Keratinocyte (primary cell): ENCODE measurements at regions not wholly inside any gene's neighbourhood (a gene's known extent, or its start where the extent isn't known, plus 50 kb on each side); places are given as distances from the start of the nearest gene placed in this dataset.

ENCODE experiments used
- DNase-seq: peaks from one replicate; pipeline ENCODE4 v3.0.0-alpha.2; 2011; ENCODE audit warnings: low read depth, missing footprints, low spot score
- FAIRE-seq: peaks from 2 replicates; lab custom pipeline; 2011; peaks lifted over from hg19 to GRCh38; lab: Jason Lieb, UNC
- H2AFZ ChIP-seq: 2 replicates; pipeline ENCODE4 v1.6.0; 2012; ENCODE audit warnings: low read length, control low read depth, inconsistent platforms; ENCODE audit not compliant: control insufficient read depth
- H3K27ac ChIP-seq: 2 replicates; pipeline ENCODE4 v1.5.1; 2011; ENCODE audit warnings: low read length; ENCODE audit not compliant: control insufficient read depth, insufficient read depth
- H3K27me3 ChIP-seq: 3 replicates; pipeline ENCODE4 v1.6.0; 2011; ENCODE audit warnings: low read length; ENCODE audit not compliant: control insufficient read depth, insufficient read depth; ENCODE audit errors: extremely low read depth
- H3K36me3 ChIP-seq, 2 experiments: 2 replicates in 1 of 2; 3 replicates in 1 of 2; pipeline ENCODE4 v1.5.1; 2011; ENCODE audit warnings: low read length in 2 of 2, mild to moderate bottlenecking in 1 of 2; ENCODE audit not compliant: control insufficient read depth in 2 of 2, insufficient read depth in 2 of 2; ENCODE audit errors: extremely low read depth in 1 of 2
- H3K4me1 ChIP-seq: 3 replicates; pipeline ENCODE4 v1.5.1; 2011; ENCODE audit warnings: low read length; ENCODE audit not compliant: control insufficient read depth, insufficient read depth; ENCODE audit errors: extremely low read depth
- H3K4me2 ChIP-seq: 3 replicates; pipeline ENCODE4 v1.6.0; 2011; ENCODE audit warnings: low read depth, low read length; ENCODE audit not compliant: control insufficient read depth, insufficient read depth; ENCODE audit errors: extremely low read depth
- H3K4me3 ChIP-seq, 3 experiments: fragments of 200-600 bp in 1 of 3; sonication (generic) in 1 of 3; 2 replicates in 2 of 3; 3 replicates in 1 of 3; pipeline ENCODE4 v1.5.1; 2011 to 2016; ENCODE audit warnings: low read length in 3 of 3, mild to moderate bottlenecking in 3 of 3, control low read depth in 2 of 3, inconsistent platforms in 1 of 3, low read depth in 1 of 3, mixed read lengths in 1 of 3, mixed run types in 1 of 3, moderate library complexity in 1 of 3; ENCODE audit not compliant: control insufficient read depth in 2 of 3, insufficient read depth in 2 of 3; ENCODE audit errors: extremely low read depth in 1 of 3
- H3K79me2 ChIP-seq: 2 replicates; pipeline ENCODE4 v1.6.0; 2012; ENCODE audit warnings: low read length; ENCODE audit not compliant: control insufficient read depth, insufficient read depth
- H3K9ac ChIP-seq: 3 replicates; pipeline ENCODE4 v1.6.0; 2011; ENCODE audit warnings: low read length; ENCODE audit not compliant: control insufficient read depth, insufficient read depth; ENCODE audit errors: extremely low read depth
- H3K9me1 ChIP-seq: 3 replicates; pipeline ENCODE4 v1.6.0; 2011; ENCODE audit warnings: low read length; ENCODE audit not compliant: control insufficient read depth, insufficient read depth; ENCODE audit errors: extremely low read depth
- H3K9me3 ChIP-seq: 2 replicates; pipeline ENCODE4 v1.5.1; 2012; ENCODE audit warnings: low read depth, low read length; ENCODE audit not compliant: control insufficient read depth
- H4K20me1 ChIP-seq: 3 replicates; pipeline ENCODE4 v1.6.0; 2011; ENCODE audit warnings: low read length; ENCODE audit not compliant: control insufficient read depth, insufficient read depth; ENCODE audit errors: extremely low read depth
- EZH2 ChIP-seq: IDR thresholded peaks from one replicate; pipeline ENCODE4 v1.6.1; 2012; ENCODE audit warnings: inconsistent platforms, mild to moderate bottlenecking, low read length, moderate library complexity
- dilution Hi-C: fragments of 300-500 bp; cut with MboI; formaldehyde crosslinking; loops from one replicate; pipeline ENCODE4 v1.7.0; 2020; ENCODE audit warnings: low sequenced_read_pairs; ENCODE audit not compliant: extremely low pct_ligation_motif_present
- TF ChIP-seq, protein P1 (sequence below), 3 experiments: IDR thresholded peaks in 1 of 3; conservative IDR thresholded peaks in 1 of 3; optimal IDR thresholded peaks in 1 of 3; 2 replicates in 2 of 3; 3 replicates in 1 of 3; pipeline versions ENCODE3 to v1.5.1; 2011; ENCODE audit warnings: low read length in 3 of 3, mild to moderate bottlenecking in 3 of 3, moderate library complexity in 2 of 3, control low read depth in 1 of 3, inconsistent platforms in 1 of 3; ENCODE audit not compliant: insufficient read depth in 2 of 3; ENCODE audit errors: extremely low read depth in 1 of 3

DNA sequence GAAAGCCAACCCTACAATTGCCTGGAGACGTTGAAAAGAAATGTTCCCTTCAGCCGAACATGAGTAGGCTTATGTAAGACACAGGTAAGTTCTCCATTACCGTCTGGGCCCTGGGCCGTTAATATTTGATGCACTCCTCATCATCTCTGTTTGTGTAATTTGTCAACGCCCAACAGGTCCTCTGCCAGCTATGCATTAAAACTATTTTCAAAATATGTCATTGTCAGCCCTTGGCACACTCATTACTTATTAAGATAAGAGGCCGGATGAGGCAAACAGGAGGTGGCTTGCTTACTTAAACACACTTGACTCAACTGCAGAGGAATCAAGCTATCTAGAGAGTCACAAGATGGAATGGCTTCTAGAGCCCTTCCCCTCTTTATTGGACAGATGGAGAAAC, 544.9 kb downstream of the TOX3 start:
- Histone ChIP-seq H3K79me2 (no peaks in the 10 kb centered on the region), H3K9me3 (no peaks in the 10 kb centered on the region), H3K4me2 (no peak overlapping the region), H3K4me3 (no peak overlapping the region), H3K4me1 (no peaks in the 10 kb centered on the region), H3K27ac (no peak overlapping the region), H3K27me3 (no peaks in the 10 kb centered on the region), H3K36me3 (no peaks in the 10 kb centered on the region), H4K20me1 (no peaks in the 10 kb centered on the region), H2AFZ (no peak overlapping the region), H3K9ac (no peak overlapping the region), H3K9me1 (no peaks in the 10 kb centered on the region)
- TF ChIP-seq EZH2: no peak
- TF ChIP-seq, protein P1, sequence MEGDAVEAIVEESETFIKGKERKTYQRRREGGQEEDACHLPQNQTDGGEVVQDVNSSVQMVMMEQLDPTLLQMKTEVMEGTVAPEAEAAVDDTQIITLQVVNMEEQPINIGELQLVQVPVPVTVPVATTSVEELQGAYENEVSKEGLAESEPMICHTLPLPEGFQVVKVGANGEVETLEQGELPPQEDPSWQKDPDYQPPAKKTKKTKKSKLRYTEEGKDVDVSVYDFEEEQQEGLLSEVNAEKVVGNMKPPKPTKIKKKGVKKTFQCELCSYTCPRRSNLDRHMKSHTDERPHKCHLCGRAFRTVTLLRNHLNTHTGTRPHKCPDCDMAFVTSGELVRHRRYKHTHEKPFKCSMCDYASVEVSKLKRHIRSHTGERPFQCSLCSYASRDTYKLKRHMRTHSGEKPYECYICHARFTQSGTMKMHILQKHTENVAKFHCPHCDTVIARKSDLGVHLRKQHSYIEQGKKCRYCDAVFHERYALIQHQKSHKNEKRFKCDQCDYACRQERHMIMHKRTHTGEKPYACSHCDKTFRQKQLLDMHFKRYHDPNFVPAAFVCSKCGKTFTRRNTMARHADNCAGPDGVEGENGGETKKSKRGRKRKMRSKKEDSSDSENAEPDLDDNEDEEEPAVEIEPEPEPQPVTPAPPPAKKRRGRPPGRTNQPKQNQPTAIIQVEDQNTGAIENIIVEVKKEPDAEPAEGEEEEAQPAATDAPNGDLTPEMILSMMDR (optimal IDR thresholded peaks at IDR 0.05 in 1 of 3, IDR thresholded peaks at IDR 0.05 in 1 of 3, conservative IDR thresholded peaks at IDR 0.05 in 1 of 3; ENCODE audit: extremely low read depth in 1 of 3, insufficient read depth in 2 of 3, low read length in 3 of 3): no peak
- no peak for DNase-seq
- dilution Hi-C loops: no loop called here
- FAIRE-seq: peak; percentile 43

DNA sequence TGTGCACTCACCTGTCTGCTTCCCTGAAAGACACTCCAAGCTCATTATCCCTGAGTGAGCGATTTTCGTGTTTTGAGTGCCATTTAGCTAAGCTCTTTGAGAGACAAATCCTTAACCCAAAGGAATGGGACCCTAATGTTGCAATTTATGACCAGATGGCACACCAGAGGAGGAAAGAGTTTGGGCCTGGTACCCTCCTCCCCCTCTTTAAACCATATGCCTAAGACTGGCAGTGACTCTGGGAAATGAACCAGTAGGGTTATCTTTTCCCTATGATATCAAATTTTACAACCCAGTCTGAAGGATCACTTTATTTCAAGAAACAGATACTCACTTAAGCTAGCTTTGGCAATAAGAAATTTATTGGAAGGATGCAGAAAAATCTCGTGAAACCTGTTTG, 550.4 kb downstream of the TOX3 start:
- Histone ChIP-seq H3K27ac (no peak overlapping the region), H3K9me1 (no peaks in the 10 kb centered on the region), H3K9ac (no peak overlapping the region), H2AFZ (no peak overlapping the region), H3K27me3 (no peaks in the 10 kb centered on the region), H4K20me1 (no peaks in the 10 kb centered on the region), H3K4me3 (no peak overlapping the region), H3K9me3 (no peaks in the 10 kb centered on the region), H3K4me2 (no peak overlapping the region), H3K79me2 (no peaks in the 10 kb centered on the region), H3K36me3 (no peaks in the 10 kb centered on the region), H3K4me1 (peaks cover 15% of the 10 kb centered on the region)
- DNase-seq (no peak), FAIRE-seq (no peak)
- dilution Hi-C loops: no loop called here
- no peak for TF ChIP-seq EZH2
- TF ChIP-seq, protein P1 (optimal IDR thresholded peaks at IDR 0.05 in 1 of 3, IDR thresholded peaks at IDR 0.05 in 1 of 3, conservative IDR thresholded peaks at IDR 0.05 in 1 of 3; ENCODE audit: extremely low read depth in 1 of 3, insufficient read depth in 2 of 3, low read length in 3 of 3): no peak
